Amniotic stem cell (primary cell): ENCODE measurements at regions not wholly inside any gene's neighbourhood (a gene's known extent, or its start where the extent isn't known, plus 50 kb on each side); places are given as distances from the start of the nearest gene placed in this dataset.

Experiments
- DNase-seq: peaks from one replicate; lab custom pipeline; 2025; lab: John Stamatoyannopoulos, UW

DNA sequence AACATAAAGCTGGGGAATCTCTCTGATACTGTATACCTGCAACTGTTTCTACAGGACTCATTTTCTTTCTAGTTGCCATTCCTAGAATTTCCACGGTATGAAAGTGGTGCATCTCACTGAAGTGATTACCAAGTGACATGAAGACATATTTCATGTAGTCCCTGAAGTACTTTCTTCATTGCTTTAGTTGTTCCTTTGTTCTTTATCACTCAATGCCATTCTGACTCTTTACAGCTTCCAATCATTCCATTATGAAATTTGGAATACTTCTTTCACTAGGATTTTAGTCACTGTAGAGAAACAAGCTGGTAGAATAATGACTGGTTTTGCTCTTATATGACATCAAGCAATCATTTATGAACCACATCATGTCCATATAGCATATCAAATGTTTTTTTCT, 645.1 kb downstream of the CDH18 start:
- DNase-seq: no peak

GRCh38 chr5:19352120-19352519, 635.9 kb downstream of the CDH18 start:
- DNase-seq: no peak

DNA sequence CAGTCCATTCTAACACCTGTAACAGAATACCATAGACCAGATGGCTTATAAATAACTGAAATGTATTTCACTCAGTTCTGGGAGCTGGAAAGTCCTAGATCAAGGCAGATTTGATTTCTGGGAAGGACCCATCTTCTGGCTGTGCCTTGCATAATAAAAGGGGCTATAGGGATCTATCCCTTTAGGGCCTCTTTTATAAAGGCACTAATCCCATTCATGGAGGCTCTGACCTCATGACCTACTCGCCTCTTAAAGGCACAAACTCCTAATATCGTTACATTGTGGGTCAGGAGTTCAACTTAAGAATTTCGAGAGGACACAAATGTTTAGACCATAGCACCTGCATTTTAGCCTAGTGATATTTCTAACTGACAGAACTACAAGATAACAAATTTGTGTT, 619.0 kb downstream of the CDH18 start:
- DNase-seq: no peak

DNA sequence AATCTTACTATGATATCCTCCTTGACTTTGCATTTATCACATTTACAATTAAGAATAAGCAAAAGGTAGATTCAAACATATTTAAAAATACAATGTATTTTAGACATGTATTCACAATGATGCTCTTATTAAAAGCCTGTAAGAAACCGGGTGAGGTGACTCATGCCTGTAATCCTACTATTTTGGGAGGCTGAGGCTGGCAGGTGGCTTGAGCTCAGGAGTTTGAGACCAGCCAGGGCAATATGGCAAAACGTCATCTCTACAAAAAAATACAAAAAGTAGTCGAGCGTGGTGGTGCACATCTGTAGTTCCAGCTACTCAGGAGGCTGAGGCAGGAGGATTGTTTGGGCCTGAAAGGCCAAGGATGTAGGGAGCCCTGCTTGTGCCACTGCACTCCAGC, 618.4 kb downstream of the CDH18 start:
- DNase-seq: no peak

DNA sequence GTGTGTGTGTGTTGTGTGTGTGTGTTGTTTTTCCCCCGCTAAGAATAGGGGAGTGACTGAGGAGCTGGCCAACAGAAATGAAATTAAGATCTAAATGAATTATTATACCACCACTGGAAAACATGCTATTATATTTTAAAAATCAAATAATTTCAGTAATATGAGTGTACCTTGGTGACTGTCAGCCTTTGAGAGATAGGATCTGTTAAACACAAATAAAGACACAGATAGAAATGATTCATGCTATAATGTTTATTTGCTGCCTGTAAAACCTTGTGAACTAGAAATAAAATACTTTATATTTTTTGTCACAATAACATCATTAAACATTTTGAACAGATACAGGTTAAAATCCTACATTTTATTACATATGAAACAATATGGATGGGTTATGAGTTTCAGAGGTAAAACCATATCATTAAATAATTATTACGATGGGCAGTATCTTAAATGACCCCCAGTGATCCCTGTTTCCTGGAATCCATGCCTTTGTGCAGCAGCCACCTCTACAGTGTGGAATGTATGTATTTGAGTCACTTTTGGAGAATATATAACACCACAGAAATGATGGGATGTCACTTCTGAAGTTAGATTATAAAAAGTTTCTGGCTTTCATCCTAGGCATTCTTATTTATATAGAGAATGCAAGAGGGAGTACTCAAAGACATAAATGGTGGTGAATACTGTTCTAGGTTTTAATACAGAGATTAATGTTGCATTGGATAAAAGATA, 617.2 kb downstream of the CDH18 start:
- DNase-seq: no peak

- DNase-seq: no peak
Observed at GRCh38 chr5:19388391-19388790, 599.6 kb downstream of the CDH18 start.

DNA sequence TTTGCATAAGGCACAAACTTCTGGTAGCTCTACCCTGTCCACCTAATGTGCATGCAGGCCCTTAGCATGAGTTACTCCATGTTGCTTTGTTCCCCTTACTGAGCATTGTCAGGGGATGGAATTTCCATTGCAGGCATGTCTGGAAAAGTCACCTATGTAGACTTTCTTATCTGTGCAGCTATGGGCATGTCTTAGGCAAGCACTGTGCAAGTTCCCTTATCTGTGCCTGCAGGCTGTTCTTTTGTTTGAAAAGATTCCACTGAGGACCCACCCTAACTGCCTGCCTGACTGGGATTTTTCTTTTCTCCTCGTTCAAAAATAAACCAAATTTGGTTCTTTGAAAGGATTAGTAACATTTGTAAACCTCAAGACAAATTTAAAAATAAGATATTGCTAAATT, 587.0 kb downstream of the CDH18 start:
- DNase-seq: no peak

- no peak for DNase-seq
Observed at GRCh38 chr5:19406576-19407365, 581.2 kb downstream of the CDH18 start.

DNA sequence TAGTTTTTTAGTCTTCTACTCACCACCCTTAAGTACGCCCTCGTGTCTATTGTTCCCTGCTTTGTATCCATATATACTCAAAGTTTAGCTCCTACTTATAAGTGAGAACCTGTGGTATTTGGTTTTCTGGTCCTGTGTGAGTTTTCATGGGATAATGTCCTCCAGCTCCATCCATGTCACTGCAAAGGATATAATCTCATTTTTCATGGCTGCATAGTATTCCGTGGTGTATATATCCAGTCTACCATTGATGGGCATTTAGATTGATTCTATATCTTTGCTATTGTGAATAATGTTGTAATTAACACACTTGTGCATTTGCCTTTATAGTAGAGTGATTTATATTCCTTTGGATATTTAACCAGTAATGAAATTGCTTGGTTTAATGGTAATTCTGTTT, 579.9 kb downstream of the CDH18 start:
- no peak for DNase-seq

GRCh38 chr5:19411936-19412335, 576.1 kb downstream of the CDH18 start:
- DNase-seq: no peak
